PC-3 (cell line): ENCODE measurements at regions not wholly inside any gene's neighbourhood (a gene's known extent, or its start where the extent isn't known, plus 50 kb on each side); places are given as distances from the start of the nearest gene placed in this dataset.

Experiments
- CTCF ChIP-seq: fragments of 300-600 bp; sonication (generic); conservative IDR thresholded peaks from 2 replicates; pipeline ENCODE4 v1.5.1; 2017; ENCODE audit warnings: antibody characterized with exemption, low read depth, mild to moderate bottlenecking, low read length
- EZH2 ChIP-seq: fragments of 300-600 bp; sonication (generic); IDR thresholded peaks from one replicate; pipeline ENCODE4 v1.6.1; 2017; ENCODE audit warnings: antibody characterized with exemption, mild to moderate bottlenecking, low read length; ENCODE audit not compliant: unreplicated experiment
- EZH2phosphoT487 ChIP-seq: fragments of 300-600 bp; sonication (generic); IDR thresholded peaks from 2 replicates; pipeline ENCODE4 v1.6.1; 2018; ENCODE audit warnings: mild to moderate bottlenecking, antibody characterized with exemption, low read length, borderline replicate concordance

- no peak for TF ChIP-seq CTCF
- TF ChIP-seq EZH2 = no peak
- TF ChIP-seq EZH2phosphoT487 = no peak
Observed at GRCh38 chr9:78541868-78542443, 245.0 kb downstream of the PSAT1 start.
